CD4-positive, alpha-beta T cell treated with Interleukin-17A for 1 hour (primary cell): ENCODE measurements at regions not wholly inside any gene's neighbourhood (a gene's known extent, or its start where the extent isn't known, plus 50 kb on each side); places are given as distances from the start of the nearest gene placed in this dataset.
"Not testable (repeated sequence)": the region's sequence is repeated elsewhere in the genome, so short reads cannot be mapped to it uniquely, and the experiment has no call there.

ENCODE experiments used
- DNase-seq: peaks from one replicate; pipeline ENCODE4 v3.0.0-alpha.2; 2020

GRCh38 chr3:16056217-16056616 lies 118.3 kb upstream of the GALNT15 start:
- DNase-seq: no peak

GRCh38 chr3:16058521-16058920 lies 116.0 kb upstream of the GALNT15 start:
- no peak for DNase-seq

GRCh38 chr3:16059081-16059537 lies 115.4 kb upstream of the GALNT15 start:
- no peak for DNase-seq

- no peak for DNase-seq
Measured at GRCh38 chr3:16059711-16060357, 114.6 kb upstream of the GALNT15 start.

GRCh38 chr3:16060358-16060852 lies 114.1 kb upstream of the GALNT15 start:
- no peak for DNase-seq

GRCh38 chr3:16060945-16061344 lies 113.5 kb upstream of the GALNT15 start:
- no peak for DNase-seq

- no peak for DNase-seq
Measured at GRCh38 chr3:16061491-16061890, 113.0 kb upstream of the GALNT15 start.

- no peak for DNase-seq
Measured at GRCh38 chr3:16063603-16064002, 110.9 kb upstream of the GALNT15 start.

GRCh38 chr3:16064642-16065414 lies 109.7 kb upstream of the GALNT15 start:
- DNase-seq: no peak

GRCh38 chr3:16066545-16066944 lies 107.9 kb upstream of the GALNT15 start:
- DNase-seq: no peak

- no peak for DNase-seq
Measured at GRCh38 chr3:16066975-16067374, 107.5 kb upstream of the GALNT15 start.

GRCh38 chr3:16067837-16068471 lies 106.5 kb upstream of the GALNT15 start:
- DNase-seq: no peak

GRCh38 chr3:16069149-16069922 lies 105.1 kb upstream of the GALNT15 start:
- no peak for DNase-seq

GRCh38 chr3:16070707-16071106 lies 103.8 kb upstream of the GALNT15 start:
- no peak for DNase-seq

GRCh38 chr3:16071206-16071605 lies 103.3 kb upstream of the GALNT15 start:
- no peak for DNase-seq

GRCh38 chr3:16072420-16073110 lies 101.9 kb upstream of the GALNT15 start:
- DNase-seq: no peak

GRCh38 chr3:16073203-16073602 lies 101.3 kb upstream of the GALNT15 start:
- no peak for DNase-seq

GRCh38 chr3:16073990-16074671 lies 100.3 kb upstream of the GALNT15 start:
- not testable (repeated sequence) for DNase-seq

GRCh38 chr3:16075647-16076046 lies 98.8 kb upstream of the GALNT15 start:
- no peak for DNase-seq

GRCh38 chr3:16076564-16076963 lies 97.9 kb upstream of the GALNT15 start:
- no peak for DNase-seq

- not testable (repeated sequence) for DNase-seq
Measured at GRCh38 chr3:16077146-16077545, 97.3 kb upstream of the GALNT15 start.

- not testable (repeated sequence) for DNase-seq
Measured at GRCh38 chr3:16077681-16078080, 96.8 kb upstream of the GALNT15 start.
